ENCODE measurements at regions not wholly inside any gene's neighbourhood (a gene's known extent, or its start where the extent isn't known, plus 50 kb on each side); places are given as distances from the start of the nearest gene placed in this dataset.
A peak's percentile ranks its signal among the peaks of the same experiment; 100 is the strongest.

GRCh38 chr12:124401704-124402221, 106.9 kb downstream of the RFLNA start:
- Histone ChIP-seq H3K36me3 (replicated peaks; ENCODE audit: insufficient read depth, low read length) (no peaks in the 10 kb centered on the region), H3K4me2 (ENCODE audit: low read depth, low read length) (no peak overlapping the region), H3K27ac (ENCODE audit: low read length) (no peak overlapping the region), H3K9me3 (replicated peaks; ENCODE audit: insufficient read depth, low read length) (no peaks in the 10 kb centered on the region), H3K27me3 (replicated peaks; ENCODE audit: insufficient read depth, low read length) (no peaks in the 10 kb centered on the region), H3F3A (ENCODE audit: insufficient read depth, low read length) (no peaks in the 10 kb centered on the region), H2AFZ (ENCODE audit: low read length) (no peak overlapping the region), H3K9ac (ENCODE audit: low read length) (no peak overlapping the region), H3K4me3 (ENCODE audit: low read length) (no peak overlapping the region), H4K20me1 (ENCODE audit: insufficient read depth, low read length) (no peaks in the 10 kb centered on the region), H3K9me2 (replicated peaks; ENCODE audit: insufficient read depth, low read length) (no peaks in the 10 kb centered on the region), H3K79me2 (ENCODE audit: low read length) (peaks cover 7% of the 10 kb centered on the region; the same call in 1 of the 2 replicates), H3K4me1 (ENCODE audit: low read length) (no peaks in the 10 kb centered on the region)
- TF ChIP-seq EZH2phosphoT487 (IDR thresholded peaks at IDR 0.05; ENCODE audit: low read length) (no peak), CTCF (IDR thresholded peaks at IDR 0.05; ENCODE audit: low read length) (no peak), EZH2 (optimal IDR thresholded peaks at IDR 0.05; ENCODE audit: low read depth, low read length) (no peak)
- no peak for DNase-seq

GRCh38 chr12:124400124-124400523, 105.2 kb downstream of the RFLNA start:
- Histone ChIP-seq H3K4me3 (ENCODE audit: low read length) (no peak overlapping the region), H3K9me3 (replicated peaks; ENCODE audit: insufficient read depth, low read length) (no peaks in the 10 kb centered on the region), H3K9ac (ENCODE audit: low read length) (no peak overlapping the region), H3F3A (ENCODE audit: insufficient read depth, low read length) (no peaks in the 10 kb centered on the region), H3K36me3 (replicated peaks; ENCODE audit: insufficient read depth, low read length) (no peaks in the 10 kb centered on the region), H4K20me1 (ENCODE audit: insufficient read depth, low read length) (no peaks in the 10 kb centered on the region), H3K79me2 (ENCODE audit: low read length) (peaks cover 7% of the 10 kb centered on the region; the same call in 1 of the 2 replicates), H2AFZ (ENCODE audit: low read length) (no peak overlapping the region), H3K27me3 (replicated peaks; ENCODE audit: insufficient read depth, low read length) (no peaks in the 10 kb centered on the region), H3K4me2 (ENCODE audit: low read depth, low read length) (no peak overlapping the region), H3K27ac (ENCODE audit: low read length) (no peak overlapping the region), H3K9me2 (replicated peaks; ENCODE audit: insufficient read depth, low read length) (no peaks in the 10 kb centered on the region), H3K4me1 (ENCODE audit: low read length) (no peaks in the 10 kb centered on the region)
- DNase-seq = no peak
- TF ChIP-seq CTCF (IDR thresholded peaks at IDR 0.05; ENCODE audit: low read length) = no peak
- no peak for TF ChIP-seq EZH2phosphoT487 (IDR thresholded peaks at IDR 0.05; ENCODE audit: low read length)
- no peak for TF ChIP-seq EZH2 (optimal IDR thresholded peaks at IDR 0.05; ENCODE audit: low read depth, low read length)

DNA sequence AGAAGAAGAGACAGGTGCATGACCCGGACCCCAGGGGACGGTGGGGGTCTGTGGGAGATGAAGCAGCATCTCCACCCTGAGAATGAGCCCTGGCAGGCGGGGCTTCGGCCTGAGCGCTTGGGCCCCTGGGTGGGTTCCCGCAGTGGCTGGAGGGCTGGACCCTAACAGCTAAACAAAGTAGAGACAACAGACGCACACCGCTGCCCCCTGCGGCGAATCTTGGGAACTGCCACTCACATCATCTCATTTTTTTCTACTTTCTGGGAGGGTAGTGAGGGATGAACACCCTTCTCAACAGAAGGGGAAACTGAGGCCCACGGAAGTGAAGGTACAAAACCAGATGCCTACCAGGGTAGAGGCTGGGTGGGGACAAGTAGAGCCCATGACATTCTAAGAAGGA, 104.7 kb downstream of the RFLNA start:
- H3K27ac ChIP-seq (ENCODE audit: low read length) = no peak overlapping the region
- H3K36me3 ChIP-seq (replicated peaks; ENCODE audit: insufficient read depth, low read length) = no peaks in the 10 kb centered on the region
- H3K4me3 ChIP-seq (ENCODE audit: low read length) = no peak overlapping the region
- peaks cover 7% of the 10 kb centered on the region; the same call in 1 of the 2 replicates for H3K79me2 ChIP-seq (ENCODE audit: low read length)
- TF ChIP-seq EZH2phosphoT487 (IDR thresholded peaks at IDR 0.05; ENCODE audit: low read length) (no peak), CTCF (IDR thresholded peaks at IDR 0.05; ENCODE audit: low read length) (peak; percentile 48)
- no peaks in the 10 kb centered on the region for H3K4me1 ChIP-seq (ENCODE audit: low read length)
- H3K9me3 ChIP-seq (replicated peaks; ENCODE audit: insufficient read depth, low read length) = no peaks in the 10 kb centered on the region
- H3K9ac ChIP-seq (ENCODE audit: low read length) = no peak overlapping the region
- no peaks in the 10 kb centered on the region for H3K27me3 ChIP-seq (replicated peaks; ENCODE audit: insufficient read depth, low read length)
- no peaks in the 10 kb centered on the region for H3K9me2 ChIP-seq (replicated peaks; ENCODE audit: insufficient read depth, low read length)
- no peaks in the 10 kb centered on the region for H4K20me1 ChIP-seq (ENCODE audit: insufficient read depth, low read length)
- H2AFZ ChIP-seq (ENCODE audit: low read length) = no peak overlapping the region
- H3F3A ChIP-seq (ENCODE audit: insufficient read depth, low read length) = no peaks in the 10 kb centered on the region
- no peak for DNase-seq
- H3K4me2 ChIP-seq (ENCODE audit: low read depth, low read length) = no peak overlapping the region
